RPMI8226 (cell line): ENCODE measurements at regions not wholly inside any gene's neighbourhood (a gene's known extent, or its start where the extent isn't known, plus 50 kb on each side); places are given as distances from the start of the nearest gene placed in this dataset.

Source experiments
- DNase-seq: peaks from one replicate; pipeline ENCODE4 v3.0.0-alpha.2; 2015

DNA sequence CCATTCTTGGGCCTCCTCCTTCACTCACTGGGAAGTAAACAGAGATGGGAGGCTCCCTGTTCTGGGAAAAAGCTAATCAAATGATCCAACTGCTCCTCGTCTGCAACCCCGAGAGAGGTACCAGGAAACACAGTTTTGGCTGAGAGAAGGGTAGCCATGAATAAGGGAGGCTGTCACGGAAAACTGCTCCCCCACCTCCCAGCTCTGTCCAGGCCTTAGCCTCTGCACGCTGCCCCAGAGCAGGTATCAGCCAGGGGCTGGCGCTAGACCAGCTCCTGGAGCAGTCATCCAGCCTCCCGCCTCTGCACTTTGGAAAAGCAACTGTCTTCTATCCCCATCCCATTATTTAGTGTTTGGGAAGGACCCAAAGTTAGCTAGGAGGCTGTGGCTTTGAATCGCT lies 266.1 kb downstream of the NDUFS4 start:
- DNase-seq = no peak

DNA sequence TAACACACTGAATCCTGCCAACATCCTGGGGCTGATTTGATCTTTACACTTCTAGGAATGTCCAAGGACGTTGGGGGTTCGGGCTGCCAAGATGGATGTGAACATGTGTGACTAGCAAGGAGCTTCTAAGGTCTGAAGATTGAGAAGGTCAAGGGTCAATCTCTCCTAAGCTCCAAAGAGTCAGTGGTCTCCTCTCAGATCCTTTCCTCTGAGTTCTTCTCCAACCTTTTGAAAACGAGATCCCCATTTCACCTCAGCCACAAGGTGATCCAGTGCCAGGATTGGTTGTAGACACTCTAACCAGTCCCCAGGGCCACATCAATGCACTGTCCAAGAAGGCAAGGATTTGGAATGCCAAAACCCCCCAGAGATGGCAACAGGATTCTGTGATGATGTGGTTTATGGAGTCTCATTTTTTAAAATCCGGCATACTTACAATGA lies 266.8 kb downstream of the NDUFS4 start:
- no peak for DNase-seq

DNA sequence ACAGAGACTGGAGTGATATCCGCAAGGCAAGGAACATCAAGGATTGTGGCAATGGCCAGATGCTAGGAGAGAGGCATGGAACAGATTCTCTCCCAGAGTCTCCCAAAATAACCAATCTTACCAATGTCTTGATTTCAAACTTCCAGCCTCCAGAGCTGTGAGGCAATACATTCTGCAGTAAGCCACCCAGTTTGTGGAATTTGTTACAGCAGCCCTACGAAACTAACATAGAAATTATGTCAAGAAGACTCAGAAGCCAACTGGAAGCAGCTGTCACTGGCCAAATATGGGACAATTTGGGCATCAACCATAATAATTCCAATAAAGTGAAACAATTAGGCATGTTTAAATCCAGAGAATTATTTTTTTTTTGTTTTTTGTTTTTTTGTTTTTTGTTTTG lies 271.1 kb downstream of the NDUFS4 start:
- DNase-seq = no peak
